ENCODE measurements at regions not wholly inside any gene's neighbourhood (a gene's known extent, or its start where the extent isn't known, plus 50 kb on each side); places are given as distances from the start of the nearest gene placed in this dataset.

- Mint-ChIP-seq H3K27ac (no peak overlapping the region), H3K4me3 (ENCODE audit: low read depth) (no peak overlapping the region), H3K9me3 (ENCODE audit: low read depth) (peaks cover 4% of the 10 kb centered on the region), H3K4me1 (ENCODE audit: low read depth) (peaks cover 6% of the 10 kb centered on the region), H3K36me3 (ENCODE audit: insufficient read depth) (no peaks in the 10 kb centered on the region), H3K27me3 (no peaks in the 10 kb centered on the region)
- no peak for TF ChIP-seq CTCF (IDR thresholded peaks at IDR 0.05; ENCODE audit: unreplicated experiment)
- no peak for DNase-seq (ENCODE audit: low spot score, unreplicated experiment)
Measured at GRCh38 chr2:64244037-64244416, 99.8 kb upstream of the PELI1 start.

GRCh38 chr2:64245631-64246030 is 101.4 kb upstream of the PELI1 start:
- no peaks in the 10 kb centered on the region for H3K36me3 Mint-ChIP-seq (ENCODE audit: insufficient read depth)
- H3K4me1 Mint-ChIP-seq (ENCODE audit: low read depth): peaks cover 6% of the 10 kb centered on the region
- H3K4me3 Mint-ChIP-seq (ENCODE audit: low read depth): no peak overlapping the region
- no peaks in the 10 kb centered on the region for H3K9me3 Mint-ChIP-seq (ENCODE audit: low read depth)
- H3K27ac Mint-ChIP-seq: no peak overlapping the region
- DNase-seq (ENCODE audit: low spot score, unreplicated experiment): no peak
- H3K27me3 Mint-ChIP-seq: peaks cover 8% of the 10 kb centered on the region
- TF ChIP-seq CTCF (IDR thresholded peaks at IDR 0.05; ENCODE audit: unreplicated experiment): no peak

GRCh38 chr2:64246962-64247361 is 102.7 kb upstream of the PELI1 start:
- Mint-ChIP-seq H3K4me1 (ENCODE audit: low read depth) (peaks cover 4% of the 10 kb centered on the region), H3K27me3 (peaks cover 21% of the 10 kb centered on the region), H3K27ac (no peak overlapping the region), H3K36me3 (ENCODE audit: insufficient read depth) (no peaks in the 10 kb centered on the region), H3K4me3 (ENCODE audit: low read depth) (no peak overlapping the region), H3K9me3 (ENCODE audit: low read depth) (no peaks in the 10 kb centered on the region)
- no peak for TF ChIP-seq CTCF (IDR thresholded peaks at IDR 0.05; ENCODE audit: unreplicated experiment)
- DNase-seq (ENCODE audit: low spot score, unreplicated experiment): no peak

GRCh38 chr2:64249426-64249825 is 105.2 kb upstream of the PELI1 start:
- no peak for TF ChIP-seq CTCF (IDR thresholded peaks at IDR 0.05; ENCODE audit: unreplicated experiment)
- Mint-ChIP-seq H3K4me3 (ENCODE audit: low read depth) (no peak overlapping the region), H3K4me1 (ENCODE audit: low read depth) (peaks cover 9% of the 10 kb centered on the region), H3K27me3 (peaks cover 45% of the 10 kb centered on the region), H3K36me3 (ENCODE audit: insufficient read depth) (no peaks in the 10 kb centered on the region), H3K9me3 (ENCODE audit: low read depth) (no peaks in the 10 kb centered on the region), H3K27ac (no peak overlapping the region)
- DNase-seq (ENCODE audit: low spot score, unreplicated experiment): no peak

GRCh38 chr2:64250063-64250462 is 105.8 kb upstream of the PELI1 start:
- Mint-ChIP-seq H3K4me3 (ENCODE audit: low read depth) (no peak overlapping the region), H3K4me1 (ENCODE audit: low read depth) (peaks cover 9% of the 10 kb centered on the region), H3K27me3 (peaks cover 51% of the 10 kb centered on the region), H3K9me3 (ENCODE audit: low read depth) (no peaks in the 10 kb centered on the region), H3K36me3 (ENCODE audit: insufficient read depth) (no peaks in the 10 kb centered on the region), H3K27ac (no peak overlapping the region)
- no peak for DNase-seq (ENCODE audit: low spot score, unreplicated experiment)
- TF ChIP-seq CTCF (IDR thresholded peaks at IDR 0.05; ENCODE audit: unreplicated experiment): no peak
